Esophagus squamous epithelium (tissue), 5 donors: ENCODE measurements at regions not wholly inside any gene's neighbourhood (a gene's known extent, or its start where the extent isn't known, plus 50 kb on each side); places are given as distances from the start of the nearest gene placed in this dataset.

Experiments
- DNase-seq: peaks from one replicate; lab custom pipeline; 2025; lab: John Stamatoyannopoulos, UW
- H3K27ac ChIP-seq, 4 donors: fragments of 200-600 bp; sonication (generic); one replicate each; pipeline ENCODE4 v1.5.1; 2016 to 2019; ENCODE audit warnings: mild to moderate bottlenecking in 1 of 4
- H3K27me3 ChIP-seq, 4 donors: fragments of 200-600 bp; sonication (generic); 1 replicate in 3 of 4; 2 replicates in 1 of 4; pipeline versions ENCODE4 v1.5.1 to v1.6.0; 2017 to 2021; ENCODE audit warnings: antibody characterized with exemption in 1 of 4
- H3K36me3 ChIP-seq, 3 donors: fragments of 200-600 bp; sonication (generic); one replicate each; pipeline ENCODE4 v1.5.1; 2016 to 2019
- H3K4me1 ChIP-seq, 3 donors: fragments of 200-600 bp; sonication (generic); one replicate each; pipeline ENCODE4 v1.5.1; 2017 to 2019
- H3K4me3 ChIP-seq, 4 donors: fragments of 200-600 bp; sonication (generic); 1 replicate in 3 of 4; 2 replicates in 1 of 4; pipeline ENCODE4 v1.5.1; 2016 to 2019; ENCODE audit warnings: mild to moderate bottlenecking in 2 of 4, moderate library complexity in 1 of 4
- H3K9me3 ChIP-seq, 3 donors: fragments of 200-600 bp; sonication (generic); one replicate each; pipeline ENCODE4 v1.5.1; 2016 to 2019
- CTCF ChIP-seq, 6 experiments: fragments of 450-650 bp in 4 of 6; fragments of 200-600 bp in 2 of 6; sonication (generic) in 2 of 6; IDR thresholded peaks; one replicate each; pipeline ENCODE4 v1.5.1; 2016 to 2019; ENCODE audit warnings: antibody characterized with exemption in 6 of 6, mild to moderate bottlenecking in 4 of 6, moderate library complexity in 4 of 6
- POLR2A ChIP-seq, 4 donors: fragments of 450-650 bp; IDR thresholded peaks; one replicate each; pipeline ENCODE4 v1.6.1; 2017; ENCODE audit warnings: antibody characterized with exemption in 4 of 4, mild to moderate bottlenecking in 4 of 4, moderate library complexity in 3 of 4
- WGBS, 2 donors: methylation state at CpG; one replicate each; pipeline ENCODE4 v1.1.5; 2018; 5-methylcytosine and 5-hydroxymethylcytosine counted together
- intact Hi-C: fragments of 100-400 bp; cut with DNase I; formaldehyde crosslinking; loops from one replicate; pipeline ENCODE4 v1.15.0; 2022
- donor health status: DM: yes; HTN: yes; CAD: no.

DNA sequence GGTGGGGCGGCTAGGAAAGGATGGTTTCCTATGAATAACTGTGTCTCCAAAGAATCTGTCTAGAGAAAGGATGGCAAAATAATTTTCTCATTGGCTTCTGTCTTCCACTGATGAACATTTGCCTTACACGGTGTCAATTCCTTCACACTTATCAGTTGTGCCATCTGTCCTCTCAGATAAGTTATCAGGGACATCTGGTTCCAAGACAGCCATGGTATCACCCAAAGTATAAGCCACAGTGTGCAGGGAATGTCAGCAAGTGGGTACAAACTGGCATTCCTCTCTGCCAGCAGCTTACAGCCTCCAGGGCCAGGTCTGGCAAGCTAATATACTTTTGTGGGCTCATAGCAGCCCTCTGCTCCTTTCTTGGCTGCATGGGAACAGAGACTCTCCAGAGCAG lies 1092.0 kb downstream of the EFNA5 start:
- intact Hi-C loops: no loop called here
- H3K9me3 ChIP-seq: no peaks in the 10 kb centered on the region
- no peak overlapping the region for H3K27ac ChIP-seq
- H3K27me3 ChIP-seq: no peaks in the 10 kb centered on the region
- no peaks in the 10 kb centered on the region for H3K36me3 ChIP-seq
- no peak for DNase-seq
- TF ChIP-seq CTCF (IDR thresholded peaks at IDR 0.05): no peak
- no peak for TF ChIP-seq POLR2A (IDR thresholded peaks at IDR 0.05)
- H3K4me3 ChIP-seq: no peak overlapping the region
- H3K4me1 ChIP-seq: no peaks in the 10 kb centered on the region
- WGBS, 2 donors: 91 to 93% methylated on average over 2 of the region's 2 CpGs

GRCh38 chr5:106574820-106575219 lies 1095.9 kb downstream of the EFNA5 start:
- Histone ChIP-seq H3K36me3 (no peaks in the 10 kb centered on the region), H3K4me3 (no peak overlapping the region), H3K9me3 (no peaks in the 10 kb centered on the region), H3K27ac (no peak overlapping the region), H3K4me1 (no peaks in the 10 kb centered on the region), H3K27me3 (no peaks in the 10 kb centered on the region)
- DNase-seq: no peak
- WGBS, 2 donors: 93 to 94% methylated on average over 8 of the region's 8 CpGs
- intact Hi-C loops: no loop called here
- TF ChIP-seq POLR2A (IDR thresholded peaks at IDR 0.05) (no peak), CTCF (IDR thresholded peaks at IDR 0.05) (no peak)

DNA sequence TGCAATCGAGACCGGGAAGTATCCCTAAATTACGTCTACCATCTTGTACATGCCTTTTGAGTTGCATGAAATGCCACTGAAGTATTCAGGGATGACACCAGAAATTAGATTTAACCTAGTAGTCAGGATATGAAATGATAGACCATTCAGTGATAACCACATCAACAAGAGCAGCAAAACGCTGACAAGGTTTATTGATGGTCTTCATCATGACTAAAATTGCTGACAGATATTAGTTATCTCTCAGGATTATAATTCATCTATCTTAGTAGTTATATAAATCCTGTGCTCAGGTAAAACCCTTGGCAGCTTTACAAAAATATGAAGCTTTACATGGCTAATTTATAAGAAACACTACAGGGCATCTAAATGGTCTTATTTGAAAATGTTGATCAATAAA lies 1104.7 kb downstream of the EFNA5 start:
- Histone ChIP-seq H3K4me1 (no peaks in the 10 kb centered on the region), H3K36me3 (no peaks in the 10 kb centered on the region), H3K4me3 (no peak overlapping the region), H3K27ac (no peak overlapping the region), H3K9me3 (no peaks in the 10 kb centered on the region), H3K27me3 (no peaks in the 10 kb centered on the region)
- no peak for DNase-seq
- WGBS, 2 donors: 82 to 93% methylated on average over 4 of the region's 4 CpGs
- TF ChIP-seq CTCF (IDR thresholded peaks at IDR 0.05): no peak
- no peak for TF ChIP-seq POLR2A (IDR thresholded peaks at IDR 0.05)
- intact Hi-C loops: no loop called here

- H3K9me3 ChIP-seq: peaks cover 0 to 24% (median 4%) of the 10 kb centered on the region in 3 donors
- no peaks in the 10 kb centered on the region for H3K4me1 ChIP-seq
- TF ChIP-seq POLR2A (IDR thresholded peaks at IDR 0.05) (no peak), CTCF (IDR thresholded peaks at IDR 0.05) (no peak)
- intact Hi-C loops: no loop called here
- no peak overlapping the region for H3K4me3 ChIP-seq
- no peaks in the 10 kb centered on the region for H3K36me3 ChIP-seq
- no peak overlapping the region for H3K27ac ChIP-seq
- DNase-seq: no peak
- 17% methylated on average over 1 to 2 of the region's 2 CpGs for WGBS, 2 donors
- H3K27me3 ChIP-seq: no peaks in the 10 kb centered on the region
These were observed 1125.4 kb downstream of the EFNA5 start for GRCh38 chr5:106545325-106545724.

DNA sequence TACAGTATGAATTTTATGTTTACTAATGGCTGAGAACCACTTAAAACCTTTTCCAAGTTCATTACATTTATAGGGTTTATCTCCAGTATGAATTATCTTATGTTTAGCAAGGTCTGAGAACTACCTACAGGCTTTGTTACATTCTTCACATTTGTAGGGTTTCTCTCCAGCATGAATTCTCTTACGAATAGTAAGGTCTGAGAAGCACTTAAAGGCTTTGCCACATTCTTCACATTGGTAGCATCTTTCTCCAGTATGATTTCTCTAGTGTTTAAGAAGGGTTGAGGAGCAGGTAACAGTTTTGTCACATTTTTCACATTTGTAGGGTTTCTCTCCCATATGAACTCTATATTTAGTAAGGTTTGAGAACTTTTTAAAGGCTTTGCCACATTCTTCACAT lies 1127.4 kb downstream of the EFNA5 start:
- H3K27ac ChIP-seq: no peak overlapping the region
- H3K27me3 ChIP-seq: no peaks in the 10 kb centered on the region
- DNase-seq: no peak
- 71 to 80% methylated on average over 1 of the region's 1 CpG for WGBS, 2 donors
- intact Hi-C loops: no loop called here
- no peaks in the 10 kb centered on the region for H3K4me1 ChIP-seq
- TF ChIP-seq POLR2A (IDR thresholded peaks at IDR 0.05) (no peak), CTCF (IDR thresholded peaks at IDR 0.05) (no peak)
- H3K9me3 ChIP-seq: peaks cover 0 to 24% (median 4%) of the 10 kb centered on the region in 3 donors
- H3K36me3 ChIP-seq: no peaks in the 10 kb centered on the region
- H3K4me3 ChIP-seq: no peak overlapping the region
